OCI-LY7 (cell line): ENCODE measurements at regions not wholly inside any gene's neighbourhood (a gene's known extent, or its start where the extent isn't known, plus 50 kb on each side); places are given as distances from the start of the nearest gene placed in this dataset.

ENCODE experiments used
- BruUV-seq: library from RNA; stranded (reverse); fragments of 400-500 nt; replicated peaks from 2 replicates; lab custom pipeline; 2021; lab: Mats Ljungman, UMichigan
- CTCF ChIA-PET: fragments of 300-600 bp; sonication (Branson Sonifier 250); formaldehyde crosslinking; loops from one replicate; lab custom pipeline; 2022; ENCODE audit warnings: antibody characterized with exemption; ENCODE audit not compliant: unreplicated experiment; lab: Charles Lee
- POLR2A ChIA-PET: fragments of 300-600 bp; sonication (Branson Sonifier 250); formaldehyde crosslinking; loops from one replicate; lab custom pipeline; 2022; ENCODE audit warnings: antibody characterized with exemption; lab: Charles Lee
- DNase-seq: peaks from one replicate; pipeline ENCODE4 v3.0.0-alpha.2; 2015; ENCODE audit warnings: low spot score
- H2AFZ ChIP-seq: fragments of 200-600 bp; sonication (generic), shearing (Covaris generic); 2 replicates; pipeline ENCODE4 v1.6.1; 2014; ENCODE audit warnings: mild to moderate bottlenecking, antibody characterized with exemption, low read length, moderate library complexity
- H3K27ac ChIP-seq: fragments of 200-600 bp; sonication (generic); 2 replicates; pipeline ENCODE4 v1.5.1; 2014; ENCODE audit warnings: mixed run types, low read depth, mild to moderate bottlenecking, moderate library complexity, low read length, inconsistent platforms; ENCODE audit not compliant: poor library complexity, severe bottlenecking
- H3K36me3 ChIP-seq: fragments of 200-600 bp; sonication (generic); 2 replicates; pipeline ENCODE4 v1.6.1; 2014; ENCODE audit warnings: mild to moderate bottlenecking, antibody characterized with exemption, low read length, moderate library complexity, mixed read lengths; ENCODE audit not compliant: insufficient read depth
- H3K4me1 ChIP-seq: fragments of 200-600 bp; sonication (generic); 2 replicates; pipeline ENCODE4 v1.5.1; 2014; ENCODE audit warnings: mild to moderate bottlenecking, low read length; ENCODE audit not compliant: insufficient read depth, poor library complexity, severe bottlenecking
- H3K4me2 ChIP-seq: fragments of 200-600 bp; sonication (generic); 2 replicates; pipeline ENCODE4 v1.6.1; 2014; ENCODE audit warnings: mild to moderate bottlenecking, low read length
- H3K4me3 ChIP-seq: fragments of 200-600 bp; sonication (generic); 2 replicates; pipeline ENCODE4 v1.5.1; 2014; ENCODE audit warnings: mild to moderate bottlenecking, low read depth, low read length; ENCODE audit not compliant: poor library complexity, severe bottlenecking
- H3K79me2 ChIP-seq: fragments of 200-600 bp; sonication (generic); 2 replicates; pipeline ENCODE4 v1.6.1; 2016; ENCODE audit warnings: low read depth, mild to moderate bottlenecking, low read length, moderate library complexity, mixed read lengths; ENCODE audit not compliant: insufficient read depth
- H3K9me2 ChIP-seq: fragments of 200-600 bp; sonication (generic); 2 replicates; pipeline ENCODE4 v1.6.1; 2016; ENCODE audit warnings: mild to moderate bottlenecking, low read length, mixed read lengths; ENCODE audit not compliant: insufficient read depth
- H3K9me3 ChIP-seq: fragments of 200-600 bp; sonication (generic); 2 replicates; pipeline ENCODE4 v1.6.1; 2014; ENCODE audit warnings: mild to moderate bottlenecking, mixed run types, low read length, mixed read lengths
- H4K20me1 ChIP-seq: fragments of 200-600 bp; sonication (generic); 2 replicates; pipeline ENCODE4 v1.6.1; 2014; ENCODE audit warnings: mild to moderate bottlenecking, antibody characterized with exemption, low read length, moderate library complexity, mixed read lengths; ENCODE audit not compliant: insufficient read depth
- EZH2phosphoT487 ChIP-seq: fragments of 200-600 bp; sonication (generic); IDR thresholded peaks from 2 replicates; pipeline ENCODE4 v1.6.1; 2018; ENCODE audit warnings: low read depth, borderline replicate concordance, mild to moderate bottlenecking, mixed run types, antibody characterized with exemption, low read length, moderate library complexity, mixed read lengths
- intact Hi-C: fragments of 100-400 bp; cut with micrococcal nuclease; formaldehyde crosslinking; loops from one replicate; pipeline ENCODE4 v1.10.0; 2022; ENCODE audit not compliant: unreplicated experiment
- TF ChIP-seq, protein P1 (sequence below): fragments of 200-600 bp; sonication (generic); conservative IDR thresholded peaks from 2 replicates; pipeline ENCODE4 v1.5.1; 2014; ENCODE audit warnings: mild to moderate bottlenecking, antibody characterized with exemption, low read length, moderate library complexity, mixed read lengths

DNA sequence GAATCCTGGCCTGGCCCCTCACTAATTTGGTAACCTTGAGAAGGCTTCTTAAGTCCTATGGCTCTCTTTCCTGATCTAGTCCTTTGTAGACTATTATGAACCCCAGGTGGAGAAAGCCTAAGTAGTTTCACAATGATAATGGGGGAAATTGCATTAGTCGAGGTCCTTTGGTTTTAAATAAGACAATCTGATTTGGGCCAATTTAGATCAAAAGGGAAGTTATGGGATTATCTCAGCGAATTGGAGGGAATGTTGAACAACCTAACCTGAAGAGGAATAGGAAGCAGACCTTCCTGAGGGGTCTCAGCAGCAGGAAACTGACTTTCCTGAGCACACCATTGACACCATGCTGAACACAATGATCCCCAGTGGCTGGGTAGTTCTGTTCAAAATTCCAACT lies 331.5 kb downstream of the PRDM5 start:
- Histone ChIP-seq H3K4me3 (no peak overlapping the region), H3K36me3 (no peaks in the 10 kb centered on the region), H3K9me3 (no peaks in the 10 kb centered on the region), H3K79me2 (no peaks in the 10 kb centered on the region), H3K9me2 (no peaks in the 10 kb centered on the region), H3K4me1 (no peaks in the 10 kb centered on the region), H3K27ac (no peak overlapping the region), H2AFZ (no peak overlapping the region), H4K20me1 (no peaks in the 10 kb centered on the region), H3K4me2 (no peak overlapping the region)
- TF ChIP-seq, protein P1, sequence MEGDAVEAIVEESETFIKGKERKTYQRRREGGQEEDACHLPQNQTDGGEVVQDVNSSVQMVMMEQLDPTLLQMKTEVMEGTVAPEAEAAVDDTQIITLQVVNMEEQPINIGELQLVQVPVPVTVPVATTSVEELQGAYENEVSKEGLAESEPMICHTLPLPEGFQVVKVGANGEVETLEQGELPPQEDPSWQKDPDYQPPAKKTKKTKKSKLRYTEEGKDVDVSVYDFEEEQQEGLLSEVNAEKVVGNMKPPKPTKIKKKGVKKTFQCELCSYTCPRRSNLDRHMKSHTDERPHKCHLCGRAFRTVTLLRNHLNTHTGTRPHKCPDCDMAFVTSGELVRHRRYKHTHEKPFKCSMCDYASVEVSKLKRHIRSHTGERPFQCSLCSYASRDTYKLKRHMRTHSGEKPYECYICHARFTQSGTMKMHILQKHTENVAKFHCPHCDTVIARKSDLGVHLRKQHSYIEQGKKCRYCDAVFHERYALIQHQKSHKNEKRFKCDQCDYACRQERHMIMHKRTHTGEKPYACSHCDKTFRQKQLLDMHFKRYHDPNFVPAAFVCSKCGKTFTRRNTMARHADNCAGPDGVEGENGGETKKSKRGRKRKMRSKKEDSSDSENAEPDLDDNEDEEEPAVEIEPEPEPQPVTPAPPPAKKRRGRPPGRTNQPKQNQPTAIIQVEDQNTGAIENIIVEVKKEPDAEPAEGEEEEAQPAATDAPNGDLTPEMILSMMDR = no peak
- TF ChIP-seq EZH2phosphoT487 = no peak
- no peak for DNase-seq
- ChIA-PET CTCF (no interaction called here), POLR2A (no interaction called here)
- intact Hi-C loops = no loop called here
- BruUV-seq = no TSS peak

DNA sequence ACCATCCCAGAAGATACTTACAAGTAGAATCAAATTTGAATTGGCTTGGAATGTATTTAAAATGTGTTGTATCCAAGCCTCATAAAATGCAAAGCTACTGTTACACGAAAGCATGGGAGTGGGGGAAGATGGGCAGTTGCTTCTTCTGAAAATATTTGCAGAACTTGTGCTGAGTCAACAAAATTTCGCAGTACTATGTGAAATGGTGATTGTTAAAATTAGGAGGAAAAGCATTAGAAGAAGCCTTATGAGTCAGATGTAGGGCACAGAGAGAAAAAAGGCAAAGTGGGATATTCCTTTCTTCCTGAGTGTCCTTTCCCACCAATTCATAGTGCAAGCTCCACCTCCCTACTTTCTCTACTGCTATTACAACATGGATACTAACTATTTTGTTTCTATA lies 332.7 kb downstream of the PRDM5 start:
- no peaks in the 10 kb centered on the region for H4K20me1 ChIP-seq
- CTCF ChIA-PET = no interaction called here
- no TSS peak for BruUV-seq
- no peak overlapping the region for H3K27ac ChIP-seq
- no peaks in the 10 kb centered on the region for H3K4me1 ChIP-seq
- no peak for TF ChIP-seq EZH2phosphoT487
- TF ChIP-seq, protein P1 = no peak
- H3K4me3 ChIP-seq = no peak overlapping the region
- no peak for DNase-seq
- intact Hi-C loops = no loop called here
- no peaks in the 10 kb centered on the region for H3K9me3 ChIP-seq
- no peaks in the 10 kb centered on the region for H3K9me2 ChIP-seq
- no peaks in the 10 kb centered on the region for H3K36me3 ChIP-seq
- no peak overlapping the region for H3K4me2 ChIP-seq
- no peak overlapping the region for H2AFZ ChIP-seq
- POLR2A ChIA-PET = interaction anchor here (1.0 kb wide), 1 partner anchor 13 kb away, joined by 3 read pairs; no protein-coding TSS in a partner anchor
- H3K79me2 ChIP-seq = no peaks in the 10 kb centered on the region

DNA sequence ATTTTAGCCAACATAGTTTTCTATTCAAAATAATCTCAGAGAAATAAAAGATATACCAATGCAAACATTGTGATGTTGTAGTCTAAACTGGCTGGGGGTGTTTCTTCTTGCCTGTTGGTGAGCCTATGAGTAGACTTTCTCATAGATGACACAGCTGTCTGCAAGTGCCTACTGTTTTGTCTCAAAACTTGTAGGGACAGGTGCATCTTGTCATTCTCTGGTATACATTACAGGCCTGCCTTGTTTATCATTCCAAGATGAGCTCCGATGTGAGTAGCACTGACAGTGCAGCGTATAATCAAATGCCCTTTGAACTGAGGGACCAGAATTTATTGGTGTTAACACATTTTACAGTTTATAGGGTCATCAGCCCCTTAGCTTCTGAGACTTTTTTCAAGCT lies 353.8 kb downstream of the PRDM5 start:
- no peaks in the 10 kb centered on the region for H3K36me3 ChIP-seq
- H4K20me1 ChIP-seq = no peaks in the 10 kb centered on the region
- no peaks in the 10 kb centered on the region for H3K79me2 ChIP-seq
- no TSS peak for BruUV-seq
- ChIA-PET POLR2A (no interaction called here), CTCF (no interaction called here)
- TF ChIP-seq, protein P1 = no peak
- no peak for TF ChIP-seq EZH2phosphoT487
- no peaks in the 10 kb centered on the region for H3K9me3 ChIP-seq
- no peak for DNase-seq
- no peaks in the 10 kb centered on the region for H3K4me1 ChIP-seq
- no peak overlapping the region for H3K4me2 ChIP-seq
- H3K27ac ChIP-seq = no peak overlapping the region
- H3K4me3 ChIP-seq = no peak overlapping the region
- H2AFZ ChIP-seq = no peak overlapping the region
- no peaks in the 10 kb centered on the region for H3K9me2 ChIP-seq
- intact Hi-C loops = no loop called here
